Vagina (tissue), 2 donors: ENCODE measurements at regions not wholly inside any gene's neighbourhood (a gene's known extent, or its start where the extent isn't known, plus 50 kb on each side); places are given as distances from the start of the nearest gene placed in this dataset.

Experiments used
- CTCF ChIP-seq, 3 experiments: fragments of 450-650 bp in 2 of 3; fragments of 200-600 bp in 1 of 3; sonication (generic) in 1 of 3; IDR thresholded peaks; one replicate each; pipeline ENCODE4 v1.5.1; 2017 to 2019; ENCODE audit warnings: antibody characterized with exemption in 3 of 3, mild to moderate bottlenecking in 2 of 3, moderate library complexity in 2 of 3
- POLR2A ChIP-seq, 2 donors: fragments of 450-650 bp; IDR thresholded peaks; one replicate each; pipeline ENCODE4 v1.6.1; 2017; ENCODE audit warnings: antibody characterized with exemption in 2 of 2, mild to moderate bottlenecking in 2 of 2, moderate library complexity in 2 of 2

DNA sequence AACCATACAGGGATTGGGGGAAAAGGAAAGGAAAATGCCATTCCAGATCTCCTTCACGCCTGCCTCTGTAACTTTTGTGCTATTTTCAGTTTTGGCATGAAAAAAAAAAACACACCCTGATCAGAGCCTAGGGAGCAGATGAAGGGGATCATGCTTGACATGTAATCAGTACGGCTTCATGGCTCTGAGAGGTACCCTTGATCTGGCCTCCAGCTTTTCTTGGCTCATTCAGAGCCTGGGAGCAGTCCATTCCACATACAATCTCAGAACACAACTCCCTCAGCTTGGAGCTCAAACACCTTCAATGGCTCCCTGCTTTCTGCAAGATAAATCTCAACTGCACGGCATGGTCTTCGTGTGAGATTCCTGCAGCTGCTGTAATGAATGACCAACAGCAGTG lies 422.8 kb upstream of the ZMIZ1 start:
- TF ChIP-seq POLR2A (IDR thresholded peaks at IDR 0.05): no peak
- no peak for TF ChIP-seq CTCF (IDR thresholded peaks at IDR 0.05)
